CD4-positive, alpha-beta T cell (primary cell): ENCODE measurements at regions not wholly inside any gene's neighbourhood (a gene's known extent, or its start where the extent isn't known, plus 50 kb on each side); places are given as distances from the start of the nearest gene placed in this dataset.

ENCODE experiments used
- ATAC-seq: fragments of 200-7000 bp; cut with Tn5 transposase; one replicate; pipeline ENCODE4 v1.10.0; 2022; ENCODE audit warnings: mild to moderate bottlenecking; ENCODE audit not compliant: poor library complexity
- CTCF ChIA-PET: fragments of 350-600 bp; sonication (Branson Sonifier 250); formaldehyde crosslinking; loops from one replicate; lab custom pipeline; 2021; ENCODE audit warnings: antibody characterized with exemption, inconsistent platforms; lab: Charles Lee
- POLR2A ChIA-PET: fragments of 350-600 bp; sonication (Branson Sonifier 250); formaldehyde crosslinking; loops from one replicate; lab custom pipeline; 2021; ENCODE audit warnings: antibody characterized with exemption, inconsistent platforms; lab: Charles Lee
- DNase-seq, 14 experiments: peaks; one replicate each; pipeline ENCODE4 v3.0.0-alpha.2; 2013 to 2020; ENCODE audit warnings: mixed read lengths in 2 of 14
- H3K27ac ChIP-seq, 2 donors: one replicate each; pipeline versions ENCODE4 v1.5.1 to v1.7.0; 2013; ENCODE audit warnings: low read length in 2 of 2, low read depth in 1 of 2, mild to moderate bottlenecking in 1 of 2
- H3K27me3 ChIP-seq, 2 experiments: 1 replicate in 1 of 2; 2 replicates in 1 of 2; pipeline versions ENCODE4 v1.6.1 to v1.7.0; 2013; ENCODE audit warnings: low read length in 2 of 2, control low read depth in 1 of 2, mild to moderate bottlenecking in 1 of 2, moderate library complexity in 1 of 2; ENCODE audit not compliant: insufficient read depth in 2 of 2, control insufficient read depth in 1 of 2
- H3K36me3 ChIP-seq: one replicate; pipeline ENCODE4 v1.6.1; 2013; ENCODE audit warnings: low read length, control low read depth; ENCODE audit not compliant: insufficient read depth
- H3K4me1 ChIP-seq: one replicate; pipeline ENCODE4 v1.6.1; 2013; ENCODE audit warnings: low read length, control low read depth; ENCODE audit not compliant: insufficient read depth
- H3K4me3 ChIP-seq: one replicate; pipeline ENCODE4 v1.5.1; 2013; ENCODE audit warnings: mild to moderate bottlenecking, low read length, moderate library complexity
- H3K9me3 ChIP-seq, 2 experiments: 1 replicate in 1 of 2; 2 replicates in 1 of 2; pipeline versions ENCODE4 v1.6.1 to v1.7.0; 2013; ENCODE audit warnings: low read length in 2 of 2, mild to moderate bottlenecking in 2 of 2, control low read depth in 1 of 2, moderate library complexity in 1 of 2; ENCODE audit not compliant: control insufficient read depth in 1 of 2, insufficient read depth in 1 of 2
- H3K27ac Mint-ChIP-seq: one replicate; pipeline ENCODE4 v1.8.0; 2020; ENCODE audit warnings: mixed read lengths
- H3K27me3 Mint-ChIP-seq: one replicate; pipeline ENCODE4 v1.8.0; 2021; ENCODE audit warnings: mixed read lengths
- H3K36me3 Mint-ChIP-seq: one replicate; pipeline ENCODE4 v1.8.0; 2021; ENCODE audit warnings: low read depth, mixed read lengths
- H3K4me1 Mint-ChIP-seq: one replicate; pipeline ENCODE4 v1.8.0; 2021; ENCODE audit warnings: low read depth, mixed read lengths
- H3K4me3 Mint-ChIP-seq: one replicate; pipeline ENCODE4 v1.8.0; 2020; ENCODE audit warnings: mild to moderate bottlenecking, mixed read lengths
- H3K9me3 Mint-ChIP-seq: one replicate; pipeline ENCODE4 v1.8.0; 2020; ENCODE audit warnings: mixed read lengths
- intact Hi-C, 2 experiments: fragments of 100-400 bp; cut with DNase I in 1 of 2; cut with micrococcal nuclease in 1 of 2; formaldehyde crosslinking; loops; one replicate each; pipeline versions ENCODE4 v1.15.1 to v1.9.0; 2023 to 2025; cut with DNase I, micrococcal nuclease
- TF ChIP-seq, protein P1 (sequence below): fragments of 200-600 bp; IDR thresholded peaks from one replicate; pipeline ENCODE4 v1.8.0; 2022; ENCODE audit warnings: antibody characterized with exemption, mild to moderate bottlenecking

DNA sequence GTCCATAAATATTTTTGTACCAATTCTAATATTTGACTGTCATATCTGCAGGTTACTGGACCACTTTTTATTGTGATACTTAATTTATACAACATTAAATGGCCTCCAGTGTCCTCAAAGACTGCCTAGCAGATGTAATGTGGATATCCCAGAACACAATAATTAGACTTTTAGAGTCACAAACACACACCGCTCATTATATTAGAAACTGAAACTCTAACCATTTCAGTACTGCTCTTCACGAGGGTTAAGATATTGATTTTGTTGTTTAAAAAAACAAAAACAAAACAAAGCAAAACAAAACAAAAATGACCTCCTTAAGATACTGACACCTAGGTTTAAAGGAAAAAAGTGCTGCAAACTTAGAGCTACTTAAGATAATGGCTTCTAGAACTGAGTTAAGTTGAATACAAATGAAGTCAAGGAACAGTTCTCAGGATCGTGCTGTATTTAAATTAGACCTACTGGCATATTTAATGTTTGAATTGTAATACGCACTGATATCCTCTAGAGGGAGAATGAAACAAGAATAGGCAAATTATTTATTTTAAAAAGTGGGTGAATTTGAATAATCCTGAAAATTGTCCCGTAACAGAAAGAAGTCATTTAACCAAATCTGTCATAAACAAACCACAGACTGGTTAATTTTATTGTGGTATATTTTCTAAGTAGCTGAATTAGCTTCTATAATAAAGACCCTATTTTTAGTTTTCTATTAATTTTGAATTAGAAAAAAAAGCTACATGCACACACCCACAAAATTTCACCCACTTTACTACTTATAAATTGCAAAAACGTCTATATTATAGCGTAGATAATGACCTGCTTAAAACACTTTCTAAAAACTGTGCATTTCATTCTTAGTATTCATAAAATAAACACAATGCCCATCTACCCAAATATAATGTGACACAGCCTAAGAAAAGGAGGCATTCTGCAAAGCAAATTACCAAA lies 395.2 kb upstream of the DCN start:
- Mint-ChIP-seq H3K36me3 (no peaks in the 10 kb centered on the region), H3K9me3 (no peaks in the 10 kb centered on the region), H3K4me3 (peak overlapping the region; percentile 76), H3K27ac (peak overlapping the region; percentile 28), H3K4me1 (peaks cover 15% of the 10 kb centered on the region), H3K27me3 (no peaks in the 10 kb centered on the region)
- intact Hi-C loops = loop anchor here (1.0 to 10.0 kb wide), 9 partner anchors 117 to 1077 kb away; partner anchors contain the start of gene BTG1 (in 2 of the 2)
- Histone ChIP-seq H3K27ac (no peak overlapping the region), H3K4me1 (no peaks in the 10 kb centered on the region), H3K36me3 (no peaks in the 10 kb centered on the region), H3K9me3 (no peaks in the 10 kb centered on the region), H3K27me3 (no peaks in the 10 kb centered on the region), H3K4me3 (peak overlapping the region; percentile 47)
- DNase-seq (peak in 3 of 14 experiments; percentile 47 to 57 (median 50)), ATAC-seq (peak; percentile 82)
- TF ChIP-seq, protein P1, sequence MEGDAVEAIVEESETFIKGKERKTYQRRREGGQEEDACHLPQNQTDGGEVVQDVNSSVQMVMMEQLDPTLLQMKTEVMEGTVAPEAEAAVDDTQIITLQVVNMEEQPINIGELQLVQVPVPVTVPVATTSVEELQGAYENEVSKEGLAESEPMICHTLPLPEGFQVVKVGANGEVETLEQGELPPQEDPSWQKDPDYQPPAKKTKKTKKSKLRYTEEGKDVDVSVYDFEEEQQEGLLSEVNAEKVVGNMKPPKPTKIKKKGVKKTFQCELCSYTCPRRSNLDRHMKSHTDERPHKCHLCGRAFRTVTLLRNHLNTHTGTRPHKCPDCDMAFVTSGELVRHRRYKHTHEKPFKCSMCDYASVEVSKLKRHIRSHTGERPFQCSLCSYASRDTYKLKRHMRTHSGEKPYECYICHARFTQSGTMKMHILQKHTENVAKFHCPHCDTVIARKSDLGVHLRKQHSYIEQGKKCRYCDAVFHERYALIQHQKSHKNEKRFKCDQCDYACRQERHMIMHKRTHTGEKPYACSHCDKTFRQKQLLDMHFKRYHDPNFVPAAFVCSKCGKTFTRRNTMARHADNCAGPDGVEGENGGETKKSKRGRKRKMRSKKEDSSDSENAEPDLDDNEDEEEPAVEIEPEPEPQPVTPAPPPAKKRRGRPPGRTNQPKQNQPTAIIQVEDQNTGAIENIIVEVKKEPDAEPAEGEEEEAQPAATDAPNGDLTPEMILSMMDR = peak; percentile 85
- ChIA-PET POLR2A (interaction anchor here (2.8 to 4.2 kb wide), 2 partner anchors 564 to 568 kb away, joined by 13 to 15 read pairs; partner anchors contain the start of gene BTG1), CTCF (interaction anchor here (0.7 to 2.0 kb wide), 9 partner anchors 9 to 1015 kb away, joined by 3 to 7 read pairs (median 3); no protein-coding TSS in a partner anchor)

DNA sequence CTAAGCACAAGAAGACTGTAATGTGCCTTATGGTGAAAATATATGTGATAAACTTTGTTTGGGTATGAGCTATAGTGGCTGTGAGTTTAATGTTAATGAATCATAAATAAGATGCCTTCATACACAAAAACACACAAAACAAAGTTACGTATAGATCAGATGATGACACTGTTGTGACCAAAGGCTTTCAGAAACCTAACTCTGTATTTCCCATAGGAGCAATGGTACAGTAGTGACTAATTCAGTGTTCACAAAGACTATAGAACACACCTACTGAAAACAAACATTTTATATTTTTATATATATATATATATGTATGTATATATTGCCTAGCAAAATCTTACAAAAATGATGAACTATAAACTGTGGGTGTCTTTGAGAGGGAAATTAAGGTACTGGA lies 393.8 kb upstream of the DCN start:
- Mint-ChIP-seq H3K4me1 (peaks cover 15% of the 10 kb centered on the region), H3K27me3 (no peaks in the 10 kb centered on the region), H3K27ac (no peak overlapping the region), H3K4me3 (no peak overlapping the region), H3K36me3 (no peaks in the 10 kb centered on the region), H3K9me3 (no peaks in the 10 kb centered on the region)
- Histone ChIP-seq H3K27ac (no peak overlapping the region), H3K4me1 (no peaks in the 10 kb centered on the region), H3K36me3 (no peaks in the 10 kb centered on the region), H3K9me3 (no peaks in the 10 kb centered on the region), H3K27me3 (no peaks in the 10 kb centered on the region), H3K4me3 (no peak overlapping the region)
- CTCF ChIA-PET = no interaction called here
- no peak for DNase-seq
- no peak for ATAC-seq
- POLR2A ChIA-PET = no interaction called here
- intact Hi-C loops = loop anchor here (5.0 to 10.0 kb wide), 6 partner anchors 118 to 1078 kb away; partner anchors contain the start of gene BTG1 (in 1 of the 2)
- TF ChIP-seq, protein P1 = no peak

DNA sequence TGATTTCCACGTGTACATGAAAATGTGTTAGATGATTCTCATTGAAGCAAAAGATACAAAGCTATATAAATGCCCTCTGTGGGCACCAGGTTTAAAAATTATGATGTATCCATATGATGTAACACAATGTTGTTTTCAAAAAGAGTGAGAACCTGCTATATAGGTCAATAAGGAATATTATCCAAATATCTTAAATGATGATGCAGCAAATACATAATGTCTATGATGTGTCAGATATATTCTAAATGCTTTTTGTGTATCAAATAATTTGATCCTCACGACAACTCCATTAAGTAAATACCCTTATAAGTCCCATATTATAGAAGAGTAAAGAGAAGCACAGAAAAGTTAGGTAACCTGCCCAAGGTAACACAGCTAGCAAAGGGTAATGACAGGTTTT lies 393.0 kb upstream of the DCN start:
- DNase-seq (no peak), ATAC-seq (no peak)
- Mint-ChIP-seq H3K36me3 (no peaks in the 10 kb centered on the region), H3K4me1 (peaks cover 15% of the 10 kb centered on the region), H3K27me3 (no peaks in the 10 kb centered on the region), H3K27ac (no peak overlapping the region), H3K4me3 (no peak overlapping the region), H3K9me3 (no peaks in the 10 kb centered on the region)
- intact Hi-C loops = loop anchor here (5.0 to 10.0 kb wide), 6 partner anchors 119 to 1079 kb away; partner anchors contain the start of gene BTG1 (in 1 of the 2)
- Histone ChIP-seq H3K4me3 (no peak overlapping the region), H3K9me3 (no peaks in the 10 kb centered on the region), H3K4me1 (no peaks in the 10 kb centered on the region), H3K27ac (no peak overlapping the region), H3K36me3 (no peaks in the 10 kb centered on the region), H3K27me3 (no peaks in the 10 kb centered on the region)
- ChIA-PET CTCF (interaction anchor here (1.6 kb wide), 1 partner anchor 279 kb away, joined by 3 read pairs; no protein-coding TSS in a partner anchor), POLR2A (interaction anchor here (0.7 kb wide), 1 partner anchor 595 kb away, joined by 3 read pairs; no protein-coding TSS in a partner anchor)
- TF ChIP-seq, protein P1 = no peak
